Spleen (tissue), 7 donors: ENCODE measurements at regions not wholly inside any gene's neighbourhood (a gene's known extent, or its start where the extent isn't known, plus 50 kb on each side); places are given as distances from the start of the nearest gene placed in this dataset.

ENCODE experiments used
- POLR2A ChIP-seq, 3 donors: fragments of 450-650 bp; IDR thresholded peaks; one replicate each; pipeline ENCODE4 v1.5.1; 2017; ENCODE audit warnings: antibody characterized with exemption in 3 of 3, mild to moderate bottlenecking in 1 of 3
- TF ChIP-seq, protein P1 (sequence below), 11 experiments: fragments of 200-600 bp in 7 of 11; fragments of 450-650 bp in 4 of 11; sonication (generic) in 4 of 11; IDR thresholded peaks in 8 of 11; conservative IDR thresholded peaks in 3 of 11; 1 replicate in 7 of 11; 2 replicates in 4 of 11; pipeline versions ENCODE4 v1.4.0 to v1.8.0; 2016 to 2021; ENCODE audit warnings: antibody characterized with exemption in 11 of 11, inconsistent platforms in 4 of 11, mild to moderate bottlenecking in 1 of 11
- donor health status: DM: no; HTN: no; CAD: no; lungs with moderate emphysema.
- donor health status: DM: no; HTN: no; CAD: no.
- donor health status: DM: no; HTN: no; CAD: no.

DNA sequence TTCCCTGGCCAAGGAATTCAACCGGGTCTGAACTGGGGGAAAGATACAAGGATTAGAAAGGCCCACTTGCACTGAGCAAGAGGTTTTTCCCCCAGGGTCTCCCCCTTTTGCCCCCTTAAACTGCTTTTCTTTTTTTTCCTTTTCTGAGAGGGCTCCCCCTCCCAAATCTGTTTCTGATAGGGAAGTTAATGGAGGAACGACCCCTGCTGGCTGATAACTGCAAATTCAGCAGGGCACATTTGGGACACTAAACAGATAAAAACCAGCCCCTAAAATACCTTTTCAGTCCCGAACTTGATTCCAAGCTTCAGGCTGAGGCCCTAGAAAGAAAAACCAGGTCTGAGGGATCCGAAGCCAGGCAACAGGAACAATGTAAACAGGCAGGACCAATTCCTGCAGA lies 1012.4 kb upstream of the CRIM1 start:
- TF ChIP-seq, protein P1, sequence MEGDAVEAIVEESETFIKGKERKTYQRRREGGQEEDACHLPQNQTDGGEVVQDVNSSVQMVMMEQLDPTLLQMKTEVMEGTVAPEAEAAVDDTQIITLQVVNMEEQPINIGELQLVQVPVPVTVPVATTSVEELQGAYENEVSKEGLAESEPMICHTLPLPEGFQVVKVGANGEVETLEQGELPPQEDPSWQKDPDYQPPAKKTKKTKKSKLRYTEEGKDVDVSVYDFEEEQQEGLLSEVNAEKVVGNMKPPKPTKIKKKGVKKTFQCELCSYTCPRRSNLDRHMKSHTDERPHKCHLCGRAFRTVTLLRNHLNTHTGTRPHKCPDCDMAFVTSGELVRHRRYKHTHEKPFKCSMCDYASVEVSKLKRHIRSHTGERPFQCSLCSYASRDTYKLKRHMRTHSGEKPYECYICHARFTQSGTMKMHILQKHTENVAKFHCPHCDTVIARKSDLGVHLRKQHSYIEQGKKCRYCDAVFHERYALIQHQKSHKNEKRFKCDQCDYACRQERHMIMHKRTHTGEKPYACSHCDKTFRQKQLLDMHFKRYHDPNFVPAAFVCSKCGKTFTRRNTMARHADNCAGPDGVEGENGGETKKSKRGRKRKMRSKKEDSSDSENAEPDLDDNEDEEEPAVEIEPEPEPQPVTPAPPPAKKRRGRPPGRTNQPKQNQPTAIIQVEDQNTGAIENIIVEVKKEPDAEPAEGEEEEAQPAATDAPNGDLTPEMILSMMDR (IDR thresholded peaks at IDR 0.05 in 8 of 11, conservative IDR thresholded peaks at IDR 0.05 in 3 of 11), result no peak
- no peak for TF ChIP-seq POLR2A (IDR thresholded peaks at IDR 0.05)
